A549 (cell line): ENCODE measurements at regions not wholly inside any gene's neighbourhood (a gene's known extent, or its start where the extent isn't known, plus 50 kb on each side); places are given as distances from the start of the nearest gene placed in this dataset.

Experiments
- CHD4 ChIP-seq: fragments of 200-600 bp; sonication (generic); IDR thresholded peaks from 2 replicates; pipeline ENCODE4 v1.6.1; 2016; ENCODE audit warnings: antibody characterized with exemption, mild to moderate bottlenecking, borderline replicate concordance
- CTCF ChIP-seq: fragments of >200 bp; sonication (Bioruptor Twin); formaldehyde crosslinking; IDR thresholded peaks from 3 replicates; pipeline ENCODE4 v1.5.1; 2016
- FOXS1 ChIP-seq: fragments of 250-450 bp; sonication (Bioruptor Pico); IDR thresholded peaks from 2 replicates; pipeline ENCODE4 v1.5.0; 2020; ENCODE audit warnings: mild to moderate bottlenecking, moderate library complexity
- JUN ChIP-seq, 2 experiments: fragments of >200 bp; sonication (Bioruptor Twin); formaldehyde crosslinking; IDR thresholded peaks; 2 replicates in 1 of 2; 3 replicates in 1 of 2; pipeline ENCODE4 v1.6.1; 2016 to 2017
- MYC ChIP-seq: IDR thresholded peaks from 2 replicates; pipeline ENCODE4 v1.6.1; 2012; ENCODE audit warnings: mild to moderate bottlenecking, inconsistent platforms, low read length, improper control_type of control experiment, borderline replicate concordance
- POLR2A ChIP-seq: IDR thresholded peaks from 2 replicates; pipeline ENCODE4 v1.6.1; 2012; ENCODE audit warnings: mild to moderate bottlenecking, low read length
- RAD21 ChIP-seq, 2 experiments: fragments of >200 bp in 1 of 2; sonication (Bioruptor Twin) in 1 of 2; formaldehyde crosslinking in 1 of 2; IDR thresholded peaks in 1 of 2; conservative IDR thresholded peaks in 1 of 2; 2 replicates in 1 of 2; 3 replicates in 1 of 2; pipeline ENCODE4 v1.6.1; 2012 to 2018; ENCODE audit warnings: inconsistent platforms in 1 of 2
- RCOR1 ChIP-seq: fragments of 150-350 bp; IDR thresholded peaks from 2 replicates; pipeline ENCODE4 v1.6.1; 2014; ENCODE audit warnings: antibody characterized with exemption, low read length, low read depth
- RFX5 ChIP-seq: fragments of 450-650 bp; IDR thresholded peaks from 2 replicates; pipeline ENCODE4 v1.7.1; 2014; ENCODE audit warnings: antibody characterized with exemption, mild to moderate bottlenecking, moderate library complexity
- SMC3 ChIP-seq: fragments of >200 bp; sonication (Bioruptor Twin); formaldehyde crosslinking; IDR thresholded peaks from 3 replicates; pipeline ENCODE4 v1.6.1; 2018; ENCODE audit warnings: inconsistent platforms
- ZSCAN20 ChIP-seq: fragments of 250-450 bp; sonication (Bioruptor Pico); IDR thresholded peaks from 2 replicates; pipeline ENCODE4 v1.8.0; 2022; ENCODE audit warnings: mild to moderate bottlenecking, moderate library complexity

GRCh38 chr11:134956450-134957210 lies 544.6 kb upstream of the B3GAT1 start:
- TF ChIP-seq RAD21 (conservative IDR thresholded peaks at IDR 0.05 in 1 of 2, IDR thresholded peaks at IDR 0.05 in 1 of 2) (no peak), JUN (IDR thresholded peaks at IDR 0.05) (no peak), CHD4 (no peak), RFX5 (no peak), RCOR1 (no peak), CTCF (no peak), POLR2A (no peak), FOXS1 (no peak), MYC (no peak), SMC3 (no peak), ZSCAN20 (CRISPR knock-in tag) (no peak)
